GM19324 (cell line): ENCODE measurements at regions not wholly inside any gene's neighbourhood (a gene's known extent, or its start where the extent isn't known, plus 50 kb on each side); places are given as distances from the start of the nearest gene placed in this dataset.
A peak's percentile ranks its signal among the peaks of the same experiment; 100 is the strongest.

Source experiments
- ATAC-seq: cut with Tn5 transposase; IDR thresholded peaks from one replicate; pipeline ENCODE4 v1.9.1; 2021; ENCODE audit warnings: mild to moderate bottlenecking, moderate library complexity; ENCODE audit not compliant: unreplicated experiment, low FRiP score

DNA sequence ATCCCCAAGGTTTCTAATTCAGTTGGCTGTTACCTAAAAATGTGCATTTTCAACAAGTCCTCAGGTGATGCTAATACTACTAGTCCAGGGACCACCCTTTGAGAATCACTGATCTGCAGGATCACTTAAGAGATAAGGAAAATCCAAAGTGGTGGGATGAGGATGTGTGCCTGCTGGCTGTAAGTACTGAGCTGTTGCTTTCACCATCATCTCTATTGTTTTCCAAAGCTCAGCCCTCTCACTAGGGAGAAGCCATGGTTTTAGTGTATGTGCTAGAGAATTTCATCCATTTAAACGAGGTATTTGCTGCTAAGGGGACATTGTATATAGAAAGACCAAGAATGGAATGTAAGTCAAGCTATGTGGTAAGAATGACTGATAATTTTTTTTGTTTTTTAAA is 202.3 kb downstream of the KIF21A start:
- no peak for ATAC-seq

DNA sequence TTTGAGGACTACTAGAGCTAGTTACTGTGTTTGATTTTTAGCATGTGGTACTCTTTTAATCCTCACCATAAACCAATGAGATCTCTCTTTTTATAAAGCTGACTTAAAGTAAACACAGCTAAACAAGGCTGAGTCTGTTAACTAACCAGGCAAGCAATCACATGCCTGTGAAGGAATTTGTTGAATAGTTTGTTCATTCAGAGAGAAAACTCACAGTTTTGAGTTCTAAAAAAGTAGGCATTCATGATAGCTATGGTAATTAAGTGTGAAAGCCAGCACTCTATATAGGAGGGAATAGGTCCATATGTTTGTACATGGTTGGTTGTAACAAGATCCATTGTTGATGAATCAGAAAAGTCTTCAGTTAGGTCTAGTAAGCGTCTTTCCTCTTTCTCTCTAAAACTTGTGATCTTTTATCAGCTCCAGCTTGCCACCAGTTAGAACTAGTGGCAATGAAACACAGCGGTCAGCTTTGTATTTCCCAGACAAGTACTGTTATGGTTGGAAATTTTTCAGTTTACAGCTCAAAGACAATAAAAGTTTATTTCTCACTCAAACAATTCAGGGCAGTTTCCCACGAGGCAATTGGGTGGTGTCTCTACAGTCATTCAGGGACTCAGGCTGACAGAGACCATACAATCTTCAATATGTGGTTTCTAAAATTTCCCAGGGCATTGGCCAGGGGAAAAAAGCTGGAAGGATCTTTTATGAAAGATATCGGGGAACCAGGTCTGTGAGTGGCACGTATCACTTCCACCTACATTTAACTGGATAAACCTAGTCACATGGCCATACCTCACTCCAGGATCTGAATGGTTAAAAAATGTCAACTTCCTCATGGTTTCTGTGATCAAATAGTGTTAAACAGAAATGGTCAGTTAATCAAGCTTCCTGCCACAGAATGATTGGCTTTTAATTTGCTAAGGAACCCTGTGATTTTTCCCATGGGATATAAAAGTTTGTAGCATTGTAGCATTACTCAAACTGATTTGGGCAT is 203.1 kb downstream of the KIF21A start:
- ATAC-seq: no peak

DNA sequence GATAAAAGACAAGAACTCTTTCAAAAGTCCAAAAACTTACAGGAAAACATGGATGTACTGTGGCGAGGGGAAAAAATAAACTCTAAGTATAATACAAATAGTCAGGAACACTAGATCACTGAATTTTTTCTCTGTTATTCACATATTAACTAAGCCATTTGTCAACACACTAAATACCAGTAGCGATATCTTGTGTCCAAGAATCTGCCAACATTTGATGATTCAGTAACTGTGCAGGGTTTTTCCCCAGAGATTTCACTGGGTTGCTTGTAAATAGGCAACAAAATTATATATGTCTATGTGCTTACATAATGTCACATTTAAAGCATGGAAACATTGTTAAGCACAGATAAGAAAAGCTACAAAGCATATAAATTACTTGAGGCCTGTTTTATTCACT is 205.9 kb downstream of the KIF21A start:
- no peak for ATAC-seq

DNA sequence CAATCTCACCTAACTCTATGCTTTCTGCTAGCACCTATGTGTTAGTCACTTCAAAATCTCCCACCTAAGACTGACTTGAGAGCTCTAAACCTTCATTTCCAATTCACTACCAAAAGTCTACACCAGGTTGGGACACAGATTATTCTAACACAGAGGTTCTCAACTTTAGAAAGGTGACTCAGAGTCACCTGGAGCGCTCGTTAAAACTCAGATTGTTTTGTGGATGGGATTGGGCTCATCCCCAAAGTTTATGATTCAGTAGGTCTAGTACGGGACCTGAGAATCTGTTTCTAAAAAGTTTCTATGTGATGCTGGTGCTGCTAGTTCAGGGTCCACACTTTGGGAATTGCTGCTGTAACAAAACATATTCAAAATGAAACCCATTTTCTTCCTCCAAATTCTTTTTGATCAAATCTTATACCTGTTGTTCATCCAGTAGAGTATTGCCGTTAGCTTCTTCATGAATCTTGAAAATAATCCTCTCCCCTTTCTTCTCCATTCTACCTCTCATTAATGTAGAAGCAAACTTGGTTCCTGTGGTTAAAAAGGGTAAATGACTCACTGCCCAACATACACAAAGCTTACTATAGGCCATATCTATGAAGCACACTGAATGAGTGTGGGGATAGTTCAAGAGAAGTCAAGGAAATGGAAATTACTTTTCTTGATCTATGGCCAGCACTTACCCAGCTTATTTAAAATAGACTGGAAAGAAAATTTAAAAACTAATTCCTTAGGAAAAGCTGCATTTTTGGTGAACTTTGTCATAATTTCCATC is 206.7 kb downstream of the KIF21A start:
- ATAC-seq: no peak

DNA sequence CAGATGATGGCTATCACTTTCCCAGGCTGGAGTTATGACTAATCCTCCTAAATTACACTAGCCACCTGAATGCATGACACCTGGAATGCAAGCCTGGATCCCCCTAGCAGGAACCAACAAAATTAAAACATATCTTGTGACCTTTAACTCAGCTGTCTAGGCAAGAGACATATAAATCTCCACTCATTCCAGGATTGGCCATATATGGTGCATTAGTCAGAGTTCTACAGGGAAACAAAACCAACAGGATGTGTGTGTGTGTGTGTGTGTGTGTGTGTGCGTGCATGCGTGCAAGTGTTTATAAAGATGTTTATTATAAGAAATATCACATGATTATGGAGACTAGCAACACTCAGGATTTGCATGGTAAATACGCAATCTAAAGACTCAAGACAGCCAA is 212.8 kb downstream of the KIF21A start:
- ATAC-seq: no peak

DNA sequence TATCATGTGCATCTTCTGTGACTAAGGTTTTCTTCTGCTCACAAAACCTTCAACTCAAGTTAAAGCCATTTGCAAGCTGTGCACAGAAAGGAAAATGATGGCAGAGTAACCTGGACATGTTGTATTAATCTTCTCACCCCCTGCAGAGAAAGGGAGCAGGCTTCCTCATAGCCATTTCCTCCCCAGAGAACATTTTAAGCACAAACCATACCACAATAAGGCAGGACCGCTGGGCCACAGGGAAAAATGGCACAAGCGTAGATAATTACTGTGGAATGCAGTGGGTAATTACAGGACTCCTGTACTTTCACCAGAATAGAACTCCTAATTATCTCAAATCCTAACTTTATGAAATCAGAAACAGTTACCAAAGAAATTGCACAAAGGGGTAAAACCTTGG is 215.7 kb downstream of the KIF21A start:
- no peak for ATAC-seq

DNA sequence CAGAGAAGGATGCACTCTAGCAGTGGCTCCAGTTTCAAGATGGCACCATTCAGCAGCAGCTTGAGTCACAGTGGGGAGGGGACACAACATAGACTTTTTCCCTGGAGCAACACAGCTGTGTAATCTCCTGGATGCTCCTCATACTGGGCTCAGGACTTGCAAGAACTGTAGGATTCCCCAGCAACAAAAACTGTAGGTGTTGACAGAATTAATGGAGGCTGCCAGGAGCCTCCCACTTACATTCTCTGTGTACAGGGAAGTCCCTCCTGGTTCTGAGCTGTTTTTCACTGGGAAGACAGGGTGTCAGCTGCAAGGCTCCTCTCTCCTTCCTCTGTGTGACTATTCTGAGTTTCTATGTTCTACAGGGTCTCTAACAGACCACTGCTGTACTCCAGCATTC is 217.9 kb downstream of the KIF21A start:
- no peak for ATAC-seq

DNA sequence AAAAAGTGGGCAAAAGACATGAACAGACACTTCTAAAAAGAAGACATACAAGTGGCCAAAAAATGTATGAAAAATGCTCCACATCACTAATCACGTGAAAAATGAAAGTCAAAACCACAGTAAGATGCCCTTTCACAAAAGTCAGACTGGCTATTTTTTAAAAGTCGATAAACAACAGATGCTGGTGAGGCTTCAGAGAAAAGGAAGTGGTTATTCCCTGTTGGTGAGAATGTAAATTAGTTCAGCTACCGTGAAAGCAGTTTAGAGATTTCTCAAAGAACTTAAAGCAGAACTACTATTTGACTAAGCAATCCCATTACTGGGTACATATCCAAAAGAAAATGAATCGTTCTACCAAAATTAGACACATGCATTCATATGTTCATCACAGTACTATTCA is 237.0 kb downstream of the KIF21A start:
- no peak for ATAC-seq

DNA sequence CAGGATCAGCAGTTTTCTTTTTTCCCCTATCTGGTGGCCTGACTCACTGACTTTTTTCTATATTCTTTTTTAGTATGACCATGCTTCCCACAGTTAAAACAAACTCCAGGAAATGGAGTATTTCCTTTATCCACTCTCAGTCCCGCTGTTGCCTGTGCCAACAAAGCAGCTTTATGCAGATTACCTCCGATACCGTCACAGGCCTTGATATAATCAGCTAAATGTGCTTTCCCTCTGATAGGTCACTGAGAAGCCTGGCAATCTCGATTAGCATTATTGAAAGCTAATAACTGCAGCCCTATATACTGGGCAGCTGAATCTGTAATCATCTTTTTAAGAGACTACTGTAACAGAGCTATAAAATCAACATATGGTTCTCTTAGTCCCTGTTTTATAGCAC is 243.6 kb downstream of the KIF21A start:
- ATAC-seq: no peak

DNA sequence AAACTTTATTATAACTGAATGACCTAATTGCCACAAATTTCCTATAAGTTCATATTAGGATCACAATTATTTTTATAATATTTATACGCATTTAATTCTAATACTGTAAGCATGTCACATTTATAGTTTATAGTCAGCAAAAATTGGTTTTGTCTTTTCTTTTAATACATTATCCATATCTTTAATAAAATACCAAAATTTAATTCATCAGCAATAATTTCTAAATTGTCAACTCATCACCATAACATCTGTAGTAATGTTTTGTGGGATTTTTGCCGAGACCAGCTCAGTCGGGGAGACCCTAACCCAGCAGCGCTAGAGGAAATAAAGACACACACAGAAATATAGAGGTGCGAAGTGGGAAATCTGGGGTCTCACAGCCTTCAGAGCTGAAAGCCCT is 254.2 kb downstream of the KIF21A start:
- no peak for ATAC-seq

DNA sequence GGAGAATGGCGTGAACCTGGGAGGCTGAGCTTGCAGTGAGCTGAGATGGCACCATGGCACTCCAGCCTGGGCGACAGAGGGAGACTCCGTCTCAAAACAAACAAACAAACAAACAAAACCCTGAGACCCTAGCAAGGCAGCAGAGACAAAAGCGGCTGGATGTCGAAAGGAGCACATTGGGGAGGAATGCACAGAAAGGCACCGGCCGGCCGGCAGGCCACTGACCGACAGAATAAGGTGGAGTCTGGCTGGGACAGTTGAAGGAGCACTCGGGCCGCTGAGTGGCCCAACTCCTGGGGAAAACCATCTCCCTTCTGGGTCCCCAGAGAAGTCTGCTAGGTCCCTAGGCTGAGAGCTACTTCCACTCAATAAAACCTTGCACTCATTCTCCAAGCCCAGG is 256.2 kb downstream of the KIF21A start:
- no peak for ATAC-seq

DNA sequence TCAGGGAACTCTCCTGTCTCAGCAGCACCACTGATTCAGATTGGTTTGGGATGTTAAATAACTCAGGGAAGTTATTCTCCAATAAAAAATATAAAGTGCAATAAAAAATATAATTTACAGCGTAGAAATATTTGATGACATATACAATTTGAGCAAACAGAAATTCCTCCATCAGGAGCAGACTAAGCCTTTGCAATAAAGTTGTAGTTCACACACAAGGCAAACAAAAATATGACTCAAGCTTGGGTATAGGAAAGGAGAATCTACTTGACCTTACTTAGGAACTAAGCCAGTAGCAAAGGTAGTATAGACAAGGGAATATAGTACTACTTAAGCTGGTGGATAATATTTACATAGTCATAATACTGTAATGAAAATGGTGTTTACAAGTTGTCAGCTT is 264.1 kb downstream of the KIF21A start:
- ATAC-seq: no peak

DNA sequence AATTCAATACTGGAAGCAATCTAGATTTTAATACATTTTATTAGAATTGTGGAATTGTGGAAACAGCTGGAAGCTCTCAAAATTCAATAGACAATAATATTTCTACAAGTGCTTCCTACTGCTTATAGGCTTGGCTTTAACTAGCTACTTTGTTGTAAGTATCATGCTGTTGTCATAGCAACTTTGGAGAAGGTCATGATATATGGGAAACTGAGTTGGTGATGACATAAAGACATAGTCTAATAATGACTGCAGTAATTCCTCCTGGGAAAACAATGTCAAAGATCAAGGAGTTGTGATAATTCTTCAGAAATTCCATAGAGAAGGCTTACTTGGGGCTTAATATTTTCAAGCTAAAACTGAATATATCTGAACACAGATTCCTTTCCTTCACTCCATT is 266.6 kb downstream of the KIF21A start:
- ATAC-seq: no peak

DNA sequence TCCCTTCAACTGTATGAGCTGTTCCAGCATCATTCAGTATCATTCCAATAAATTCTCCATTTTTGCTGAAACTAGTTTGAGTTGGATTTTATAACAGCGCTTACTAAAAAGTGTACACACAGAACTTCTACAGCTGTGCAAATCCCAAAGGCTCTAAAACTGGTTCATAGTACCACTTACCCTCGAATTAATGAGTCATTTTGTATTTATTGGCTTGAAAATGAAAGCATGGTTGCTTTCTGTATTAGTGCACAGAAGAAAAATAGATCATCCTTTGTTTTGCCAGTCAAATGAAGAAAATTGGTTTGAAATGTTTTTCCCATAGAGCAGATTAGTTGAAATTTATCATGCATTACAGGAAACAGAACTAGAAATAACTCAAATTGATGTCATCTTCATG is 268.3 kb upstream of the CPNE8 start:
- ATAC-seq: peak; percentile 47

DNA sequence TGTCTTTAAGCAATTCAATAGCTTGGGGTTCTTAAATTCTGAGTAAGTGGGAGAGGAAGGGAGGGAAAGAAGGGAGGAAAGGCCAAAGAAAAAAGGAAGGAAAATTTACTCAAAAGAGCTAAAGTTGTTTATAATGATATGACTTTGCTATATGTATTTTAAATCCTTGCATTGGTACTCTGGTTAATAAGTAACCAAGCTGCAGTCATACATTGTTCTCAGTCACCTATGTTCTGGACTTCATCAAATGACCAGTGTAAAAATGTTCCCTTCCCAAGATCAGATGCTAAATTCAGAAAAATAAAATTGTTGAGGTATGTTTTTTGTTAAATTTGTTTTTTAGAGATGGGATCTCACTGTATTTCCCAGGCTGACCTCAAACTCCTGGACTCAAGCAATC is 259.9 kb upstream of the CPNE8 start:
- no peak for ATAC-seq

DNA sequence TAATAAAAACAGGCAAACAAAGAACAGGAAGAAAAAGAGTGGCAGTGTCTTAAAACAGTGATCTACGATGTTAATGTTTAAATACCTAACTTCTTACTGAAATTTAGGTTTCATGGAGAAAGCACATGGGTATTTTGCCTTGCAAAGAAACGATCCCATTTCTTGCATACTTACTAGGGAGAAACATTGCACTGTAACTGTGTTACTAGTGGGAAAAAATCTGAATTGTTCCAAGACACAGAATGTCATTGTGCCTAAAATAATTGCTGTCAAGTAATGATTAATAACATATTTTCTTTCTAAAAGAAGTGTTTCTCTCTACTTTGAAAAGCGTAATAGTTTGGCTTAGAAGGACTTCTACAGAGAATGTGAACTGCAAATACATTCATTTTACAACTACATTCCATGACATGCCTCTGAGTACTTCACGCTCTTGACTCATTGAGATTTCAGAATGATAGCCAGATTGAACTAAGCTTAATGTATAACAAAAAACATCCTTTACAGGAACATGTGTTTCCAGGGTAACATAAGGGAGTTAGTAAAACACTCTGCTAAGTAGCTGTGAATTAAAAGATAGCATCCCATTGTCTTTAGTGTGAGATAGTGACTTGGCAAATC is 256.2 kb upstream of the CPNE8 start:
- no peak for ATAC-seq

DNA sequence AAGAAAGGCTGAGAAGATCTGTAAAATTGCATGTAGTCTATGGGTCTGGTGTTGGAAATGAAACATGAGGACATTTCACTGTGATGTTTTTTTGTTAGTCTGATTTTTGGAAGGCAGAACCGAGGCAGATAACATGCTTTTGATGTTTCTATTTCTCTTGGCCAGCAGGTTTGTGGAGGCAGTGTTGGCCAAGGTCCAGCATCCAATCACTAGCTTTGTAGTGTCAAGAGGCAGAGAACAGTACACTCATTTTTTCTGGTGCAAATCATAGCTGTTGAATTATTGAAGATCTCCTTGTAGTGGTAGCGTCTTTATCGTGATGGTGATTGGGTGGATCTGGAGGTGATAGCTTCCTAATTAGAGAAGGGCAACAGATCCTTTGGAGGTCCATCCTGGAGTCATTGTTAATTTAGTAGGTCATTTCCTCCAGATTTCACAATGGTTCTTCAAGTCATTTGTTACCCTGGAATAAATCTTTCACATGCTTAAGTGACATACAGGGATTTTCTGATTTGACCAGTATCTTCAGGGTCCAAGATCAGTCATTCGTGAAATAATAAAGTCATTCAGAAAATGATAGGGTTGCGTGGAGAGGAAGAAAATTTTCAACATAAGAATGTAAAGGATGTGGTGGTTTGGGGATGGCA is 252.4 kb upstream of the CPNE8 start:
- ATAC-seq: no peak

DNA sequence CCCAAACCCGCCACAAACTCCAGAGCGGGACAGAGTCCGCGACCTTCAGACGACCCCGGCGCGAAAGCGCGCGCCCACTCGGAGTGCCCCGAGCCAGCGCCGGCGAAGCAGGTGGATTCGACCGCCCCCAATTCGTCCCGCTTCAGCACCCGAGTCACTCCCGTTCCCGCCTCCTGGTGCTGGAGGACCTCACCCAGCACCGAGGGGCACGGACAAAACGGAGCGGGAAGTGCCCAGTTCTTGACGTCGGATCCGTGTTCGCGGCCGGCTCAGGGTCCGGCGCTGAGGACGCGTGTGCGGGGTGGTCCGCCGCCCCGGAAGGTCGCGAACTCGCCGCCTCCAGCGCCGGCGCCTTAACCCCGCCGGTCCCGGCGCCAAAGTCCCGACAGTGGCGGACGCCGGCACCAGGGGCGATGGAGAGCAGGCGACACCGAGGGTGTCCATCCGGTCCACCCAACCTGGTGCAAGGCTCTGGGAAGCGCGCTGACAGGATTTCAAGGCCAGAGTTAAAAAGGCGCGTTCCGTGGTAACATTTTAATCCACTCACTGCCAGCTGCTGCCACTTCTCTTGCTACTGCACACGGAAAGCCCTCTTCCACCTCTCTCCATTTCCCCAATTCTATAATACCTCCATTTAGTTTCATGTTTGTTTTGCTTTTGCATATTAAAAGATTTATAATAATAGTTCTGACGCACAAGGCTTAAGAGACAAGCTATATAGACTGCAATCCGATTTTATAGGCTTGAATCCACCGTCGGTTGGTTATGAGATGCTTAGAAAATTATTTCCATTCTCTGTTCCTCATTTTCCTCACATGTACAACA is 240.0 kb upstream of the CPNE8 start:
- peak; percentile 87 for ATAC-seq

DNA sequence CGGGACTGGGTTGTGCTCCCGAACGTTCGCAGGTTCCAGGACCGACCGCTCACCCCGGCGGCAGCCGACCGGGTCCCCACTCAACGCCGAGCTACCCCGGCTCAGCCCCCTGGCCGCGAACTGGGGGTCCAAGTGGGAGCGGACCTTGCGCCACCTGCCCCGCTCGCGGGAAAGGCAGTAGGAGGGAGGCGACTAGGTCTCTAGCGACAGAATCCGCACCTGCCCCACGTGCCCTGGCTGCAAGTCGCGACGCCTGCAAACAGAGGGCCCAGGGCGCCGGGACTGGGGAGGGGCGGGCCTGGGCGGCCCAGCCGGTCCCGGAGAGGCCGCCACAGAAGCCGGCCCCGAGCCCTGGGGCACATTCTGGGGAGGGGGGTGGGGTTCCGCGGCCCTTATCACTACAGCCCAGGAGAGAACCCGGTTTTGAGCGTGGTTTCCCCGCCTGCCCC is 239.2 kb upstream of the CPNE8 start:
- no peak for ATAC-seq

DNA sequence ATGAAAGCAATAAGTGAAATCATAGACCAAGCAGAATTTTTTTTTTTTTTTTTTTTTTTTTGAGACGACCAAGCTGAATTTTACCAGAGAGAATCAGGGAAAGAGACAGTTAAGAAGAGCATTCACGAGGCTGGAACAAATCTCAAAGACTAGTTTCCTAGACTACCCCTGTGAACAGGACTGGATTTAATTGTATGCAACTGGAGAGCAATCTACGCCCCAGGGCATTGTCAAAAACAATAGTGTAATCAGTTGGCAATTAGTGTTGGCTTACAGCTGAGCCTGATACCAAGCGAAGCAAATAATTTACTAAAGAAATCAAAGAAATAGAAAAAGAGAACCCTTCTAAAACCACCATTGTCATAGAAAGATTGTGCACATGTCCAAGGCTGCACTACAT is 232.9 kb upstream of the CPNE8 start:
- ATAC-seq: no peak
